SK-N-SH treated with all-trans-retinoic acid at 6 μM for 48 hours (cell line): ENCODE measurements at regions not wholly inside any gene's neighbourhood (a gene's known extent, or its start where the extent isn't known, plus 50 kb on each side); places are given as distances from the start of the nearest gene placed in this dataset.
A peak's percentile ranks its signal among the peaks of the same experiment; 100 is the strongest.
"Not testable (repeated sequence)": the region's sequence is repeated elsewhere in the genome, so short reads cannot be mapped to it uniquely, and the experiment has no call there.

ENCODE experiments used
- ATAC-seq: fragments of 200-7000 bp; cut with Tn5 transposase; 3 replicates; pipeline ENCODE4 v1.9.1; 2020; ENCODE audit warnings: mild to moderate bottlenecking, moderate library complexity
- ZNF70 ChIP-seq: fragments of 450-650 bp; formaldehyde crosslinking; IDR thresholded peaks from 2 replicates; pipeline ENCODE4 v1.5.0; 2020; ENCODE audit warnings: mild to moderate bottlenecking, moderate library complexity
- ZNF8 ChIP-seq: fragments of 450-650 bp; formaldehyde crosslinking; IDR thresholded peaks from 2 replicates; pipeline ENCODE4 v1.5.0; 2020; ENCODE audit warnings: mild to moderate bottlenecking, moderate library complexity

DNA sequence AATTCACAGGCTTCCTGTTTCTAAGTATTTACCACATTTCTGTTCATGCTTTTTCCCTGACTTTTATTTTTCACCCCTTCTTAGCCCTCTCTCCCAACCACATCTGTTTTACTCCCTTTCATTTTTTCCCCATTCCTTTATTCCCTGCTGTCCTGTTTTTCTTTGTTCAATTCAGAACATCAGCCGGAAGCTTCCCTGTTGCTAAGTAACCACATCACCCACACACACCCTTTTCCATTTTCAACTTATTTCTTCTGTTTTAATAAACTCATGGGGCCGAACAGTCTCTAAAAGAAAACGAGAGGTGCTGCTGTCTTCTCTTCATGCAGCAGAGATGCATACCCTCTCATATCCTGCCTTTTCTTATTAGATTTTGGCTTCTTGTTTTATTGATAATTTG lies 53.5 kb upstream of the CEP85L start (continued):
- no peak for TF ChIP-seq ZNF70 (CRISPR knock-in tag)
- TF ChIP-seq, all 23 proteins: peak for 0

DNA sequence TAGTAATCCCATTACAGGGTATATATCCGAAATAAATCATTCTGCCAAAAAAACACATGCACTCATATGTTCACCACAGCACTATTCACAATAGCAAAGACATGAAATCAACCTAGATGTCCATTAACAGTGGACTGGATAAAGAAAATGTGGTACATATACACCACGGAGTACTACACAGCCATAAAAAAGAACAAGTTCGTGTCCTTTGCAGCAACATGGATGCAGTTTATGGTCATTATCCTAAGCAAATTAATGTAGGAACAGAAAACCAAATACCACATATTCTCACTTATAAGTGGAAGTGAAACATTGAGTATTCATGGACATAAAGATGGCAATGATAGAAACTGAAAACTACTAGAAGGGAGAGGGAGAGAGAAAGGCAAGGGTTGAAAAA lies 49.9 kb upstream of the CEP85L start:
- peak; percentile 50 for TF ChIP-seq ZNF8 (CRISPR knock-in tag)
- TF ChIP-seq, all 23 proteins: peak for 1; not testable (repeated sequence) for 22
- not testable (repeated sequence) for ATAC-seq
